Activated CD8-positive, alpha-beta T cell treated with anti-CD3 and anti-CD28 coated beads for 36 hours (primary cell): ENCODE measurements at regions not wholly inside any gene's neighbourhood (a gene's known extent, or its start where the extent isn't known, plus 50 kb on each side); places are given as distances from the start of the nearest gene placed in this dataset.

Experiments used
- ATAC-seq: fragments of 200-7000 bp; cut with Tn5 transposase; one replicate; pipeline ENCODE4 v1.10.0; 2021; ENCODE audit warnings: mild to moderate bottlenecking, moderate library complexity
- CTCF ChIA-PET: fragments of 350-600 bp; sonication (Branson Sonifier 250); formaldehyde crosslinking; loops from one replicate; lab custom pipeline; 2021; ENCODE audit warnings: antibody characterized with exemption; lab: Charles Lee
- POLR2A ChIA-PET: fragments of 350-600 bp; sonication (Branson Sonifier 250); formaldehyde crosslinking; loops from one replicate; lab custom pipeline; 2021; ENCODE audit warnings: antibody characterized with exemption; lab: Charles Lee
- DNase-seq: peaks from one replicate; pipeline ENCODE4 v3.0.0-alpha.2; 2020
- H3K27ac Mint-ChIP-seq: one replicate; pipeline ENCODE4 v1.8.0; 2021; ENCODE audit warnings: mild to moderate bottlenecking, mixed read lengths
- H3K27me3 Mint-ChIP-seq: one replicate; pipeline ENCODE4 v1.8.0; 2021; ENCODE audit warnings: mixed read lengths
- H3K36me3 Mint-ChIP-seq: one replicate; pipeline ENCODE4 v1.8.0; 2021; ENCODE audit warnings: low read depth, mixed read lengths
- H3K4me1 Mint-ChIP-seq: one replicate; pipeline ENCODE4 v1.8.0; 2021; ENCODE audit warnings: low read depth, mixed read lengths
- H3K4me3 Mint-ChIP-seq: one replicate; pipeline ENCODE4 v1.8.0; 2021; ENCODE audit warnings: mild to moderate bottlenecking, moderate library complexity, mixed read lengths
- H3K9me3 Mint-ChIP-seq: one replicate; pipeline ENCODE4 v1.8.0; 2021; ENCODE audit warnings: mixed read lengths
- CTCF ChIP-seq: fragments of 200-600 bp; IDR thresholded peaks from one replicate; pipeline ENCODE4 v1.8.0; 2022; ENCODE audit warnings: antibody characterized with exemption, mild to moderate bottlenecking
- intact Hi-C: fragments of 100-400 bp; cut with micrococcal nuclease; formaldehyde crosslinking; loops from one replicate; pipeline ENCODE4 v1.10.0; 2022

GRCh38 chr3:177482048-177482691, 284.9 kb upstream of the TBL1XR1 start:
- H3K4me1 Mint-ChIP-seq, result no peaks in the 10 kb centered on the region
- H3K9me3 Mint-ChIP-seq, result peaks cover 2% of the 10 kb centered on the region
- H3K27ac Mint-ChIP-seq, result no peak overlapping the region
- ATAC-seq, result no peak
- ChIA-PET POLR2A (no interaction called here), CTCF (no interaction called here)
- TF ChIP-seq CTCF, result no peak
- intact Hi-C loops, result no loop called here
- H3K27me3 Mint-ChIP-seq, result no peaks in the 10 kb centered on the region
- no peak overlapping the region for H3K4me3 Mint-ChIP-seq
- DNase-seq, result no peak
- H3K36me3 Mint-ChIP-seq, result no peaks in the 10 kb centered on the region

GRCh38 chr3:177483182-177483967, 286.1 kb upstream of the TBL1XR1 start:
- no peak for TF ChIP-seq CTCF
- Mint-ChIP-seq H3K27me3 (no peaks in the 10 kb centered on the region), H3K4me3 (no peak overlapping the region), H3K36me3 (no peaks in the 10 kb centered on the region), H3K4me1 (peaks cover 6% of the 10 kb centered on the region), H3K9me3 (peaks cover 2% of the 10 kb centered on the region), H3K27ac (no peak overlapping the region)
- ChIA-PET CTCF (no interaction called here), POLR2A (no interaction called here)
- DNase-seq (peak; percentile 4), ATAC-seq (no peak)
- intact Hi-C loops, result no loop called here

- CTCF ChIA-PET, result no interaction called here
- ATAC-seq (no peak), DNase-seq (no peak)
- H3K4me3 Mint-ChIP-seq, result no peak overlapping the region
- no peak overlapping the region for H3K27ac Mint-ChIP-seq
- intact Hi-C loops, result no loop called here
- H3K9me3 Mint-ChIP-seq, result peaks cover 2% of the 10 kb centered on the region
- POLR2A ChIA-PET, result no interaction called here
- peaks cover 13% of the 10 kb centered on the region for H3K4me1 Mint-ChIP-seq
- no peaks in the 10 kb centered on the region for H3K27me3 Mint-ChIP-seq
- H3K36me3 Mint-ChIP-seq, result no peaks in the 10 kb centered on the region
- TF ChIP-seq CTCF, result no peak
Measured at GRCh38 chr3:177484206-177484605, 286.9 kb upstream of the TBL1XR1 start.

- ATAC-seq (no peak), DNase-seq (no peak)
- POLR2A ChIA-PET, result interaction anchor here (0.6 kb wide), 1 partner anchor 302 kb away, joined by 6 read pairs; no protein-coding TSS in a partner anchor
- intact Hi-C loops, result no loop called here
- Mint-ChIP-seq H3K36me3 (no peaks in the 10 kb centered on the region), H3K27me3 (no peaks in the 10 kb centered on the region), H3K4me3 (no peak overlapping the region), H3K27ac (no peak overlapping the region), H3K4me1 (peaks cover 13% of the 10 kb centered on the region), H3K9me3 (peaks cover 2% of the 10 kb centered on the region)
- no peak for TF ChIP-seq CTCF
- CTCF ChIA-PET, result no interaction called here
Measured at GRCh38 chr3:177484926-177485325, 287.6 kb upstream of the TBL1XR1 start.

GRCh38 chr3:177487635-177488186, 290.4 kb upstream of the TBL1XR1 start:
- intact Hi-C loops, result no loop called here
- Mint-ChIP-seq H3K9me3 (peaks cover 2% of the 10 kb centered on the region), H3K27me3 (no peaks in the 10 kb centered on the region), H3K4me1 (peaks cover 13% of the 10 kb centered on the region), H3K4me3 (no peak overlapping the region), H3K36me3 (no peaks in the 10 kb centered on the region), H3K27ac (no peak overlapping the region)
- ChIA-PET CTCF (no interaction called here), POLR2A (interaction anchor here (0.6 kb wide), 1 partner anchor 9 kb away, joined by 3 read pairs; no protein-coding TSS in a partner anchor)
- no peak for ATAC-seq
- TF ChIP-seq CTCF, result no peak
- DNase-seq, result no peak
